ENCODE measurements at regions not wholly inside any gene's neighbourhood (a gene's known extent, or its start where the extent isn't known, plus 50 kb on each side); places are given as distances from the start of the nearest gene placed in this dataset.

GRCh38 chr2:14423145-14423906 is 209.2 kb upstream of the LRATD1 start:
- H3K4me1 ChIP-seq: no peaks in the 10 kb centered on the region
- H3K27me3 ChIP-seq (ENCODE audit: low read depth): no peaks in the 10 kb centered on the region
- no peaks in the 10 kb centered on the region for H3K9me3 ChIP-seq
- no peak overlapping the region for H3K4me3 ChIP-seq
- no peak for TF ChIP-seq CTCF (IDR thresholded peaks at IDR 0.05)
- H3K36me3 ChIP-seq: no peaks in the 10 kb centered on the region
- intact Hi-C loops (cut with DNase I): no loop called here
- ATAC-seq: no peak
- no peak for DNase-seq
- no peak overlapping the region for H3K27ac ChIP-seq

GRCh38 chr2:14424478-14425390 is 207.8 kb upstream of the LRATD1 start:
- no peaks in the 10 kb centered on the region for H3K4me1 ChIP-seq
- no peak overlapping the region for H3K27ac ChIP-seq
- intact Hi-C loops (cut with DNase I): no loop called here
- no peaks in the 10 kb centered on the region for H3K27me3 ChIP-seq (ENCODE audit: low read depth)
- H3K36me3 ChIP-seq: no peaks in the 10 kb centered on the region
- no peak for ATAC-seq
- H3K4me3 ChIP-seq: no peak overlapping the region
- H3K9me3 ChIP-seq: no peaks in the 10 kb centered on the region
- no peak for TF ChIP-seq CTCF (IDR thresholded peaks at IDR 0.05)
- no peak for DNase-seq

- ATAC-seq: no peak
- H3K9me3 ChIP-seq: no peaks in the 10 kb centered on the region
- no peak overlapping the region for H3K27ac ChIP-seq
- intact Hi-C loops (cut with DNase I): no loop called here
- H3K4me3 ChIP-seq: no peak overlapping the region
- H3K4me1 ChIP-seq: no peaks in the 10 kb centered on the region
- no peak for TF ChIP-seq CTCF (IDR thresholded peaks at IDR 0.05)
- no peaks in the 10 kb centered on the region for H3K36me3 ChIP-seq
- no peaks in the 10 kb centered on the region for H3K27me3 ChIP-seq (ENCODE audit: low read depth)
- DNase-seq: no peak
These were observed 206.6 kb upstream of the LRATD1 start for GRCh38 chr2:14425869-14426268.

- Histone ChIP-seq H3K9me3 (no peaks in the 10 kb centered on the region), H3K4me1 (no peaks in the 10 kb centered on the region), H3K27me3 (ENCODE audit: low read depth) (no peaks in the 10 kb centered on the region), H3K4me3 (no peak overlapping the region), H3K27ac (no peak overlapping the region), H3K36me3 (no peaks in the 10 kb centered on the region)
- DNase-seq: no peak
- intact Hi-C loops (cut with DNase I): no loop called here
- ATAC-seq: no peak
- no peak for TF ChIP-seq CTCF (IDR thresholded peaks at IDR 0.05)
These were observed 204.5 kb upstream of the LRATD1 start for GRCh38 chr2:14428056-14428455.

GRCh38 chr2:14433946-14434495 is 198.5 kb upstream of the LRATD1 start:
- no peak for TF ChIP-seq CTCF (IDR thresholded peaks at IDR 0.05)
- no peaks in the 10 kb centered on the region for H3K27me3 ChIP-seq (ENCODE audit: low read depth)
- ATAC-seq (no peak), DNase-seq (no peak)
- H3K4me3 ChIP-seq: no peak overlapping the region
- intact Hi-C loops (cut with DNase I): no loop called here
- H3K36me3 ChIP-seq: no peaks in the 10 kb centered on the region
- H3K4me1 ChIP-seq: no peaks in the 10 kb centered on the region
- no peaks in the 10 kb centered on the region for H3K9me3 ChIP-seq
- H3K27ac ChIP-seq: no peak overlapping the region

All from lower lobe of right lung (tissue), 2 donors.